NCI-H128 (cell line): ENCODE measurements at regions not wholly inside any gene's neighbourhood (a gene's known extent, or its start where the extent isn't known, plus 50 kb on each side); places are given as distances from the start of the nearest gene placed in this dataset.

Source experiments
- DNase-seq: peaks from one replicate; lab custom pipeline; 2025; ENCODE audit not compliant: unreplicated experiment; lab: John Stamatoyannopoulos, UW

DNA sequence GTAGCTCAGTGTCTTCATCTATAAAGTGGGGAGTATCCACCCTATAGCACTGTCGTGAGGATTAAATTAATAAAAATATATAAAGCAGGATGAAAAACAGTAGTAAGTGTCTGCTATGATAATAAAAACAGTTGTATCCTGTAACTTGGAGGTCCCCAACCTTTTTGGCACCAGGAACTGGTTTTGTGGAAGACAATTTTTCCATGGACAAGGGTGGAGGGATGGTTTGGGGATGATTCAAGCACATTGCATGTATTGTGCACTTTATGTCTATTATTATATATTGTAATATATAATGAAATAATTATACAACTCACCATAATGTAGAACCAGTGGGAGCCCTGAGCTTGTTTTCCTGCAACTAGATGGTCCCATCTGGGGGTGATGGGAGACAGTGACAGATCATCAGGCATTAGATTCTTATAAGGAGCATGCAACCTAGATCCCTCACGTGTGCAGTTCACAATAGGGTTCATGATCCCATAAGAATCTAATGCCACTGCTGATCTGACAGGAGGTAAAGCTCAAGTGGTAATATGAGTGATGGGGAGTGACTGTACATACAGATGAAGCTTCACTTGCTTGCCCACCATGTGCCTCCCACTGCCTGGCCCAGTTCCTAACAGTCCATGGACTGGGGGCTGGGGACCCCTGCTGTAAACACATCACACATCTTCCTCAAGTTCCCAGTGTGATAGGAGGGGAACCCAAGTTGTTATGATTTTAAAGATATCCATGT, 177.4 kb upstream of the DAPK1 start:
- no peak for DNase-seq

GRCh38 chr9:87322840-87323635, 174.6 kb upstream of the DAPK1 start:
- DNase-seq, result no peak

DNA sequence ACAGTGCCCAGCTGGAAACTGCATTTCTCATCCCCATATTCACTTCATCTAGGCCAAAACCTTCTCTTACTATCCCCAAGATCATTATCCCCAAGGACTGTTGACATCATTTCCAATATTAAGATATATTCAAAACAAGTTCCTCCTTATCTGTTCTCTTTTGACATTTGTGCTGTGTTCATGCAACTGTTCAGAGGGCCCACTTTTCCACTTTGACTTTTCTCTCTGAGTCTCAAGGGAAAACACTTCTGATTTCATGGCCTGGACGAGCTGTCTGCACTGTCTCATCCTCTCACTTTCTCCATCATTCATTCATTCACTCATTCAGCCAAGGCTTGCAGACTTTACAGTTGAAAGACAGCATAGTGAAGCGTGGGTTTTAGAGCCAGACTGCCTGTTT, 173.7 kb upstream of the DAPK1 start:
- DNase-seq, result no peak

DNA sequence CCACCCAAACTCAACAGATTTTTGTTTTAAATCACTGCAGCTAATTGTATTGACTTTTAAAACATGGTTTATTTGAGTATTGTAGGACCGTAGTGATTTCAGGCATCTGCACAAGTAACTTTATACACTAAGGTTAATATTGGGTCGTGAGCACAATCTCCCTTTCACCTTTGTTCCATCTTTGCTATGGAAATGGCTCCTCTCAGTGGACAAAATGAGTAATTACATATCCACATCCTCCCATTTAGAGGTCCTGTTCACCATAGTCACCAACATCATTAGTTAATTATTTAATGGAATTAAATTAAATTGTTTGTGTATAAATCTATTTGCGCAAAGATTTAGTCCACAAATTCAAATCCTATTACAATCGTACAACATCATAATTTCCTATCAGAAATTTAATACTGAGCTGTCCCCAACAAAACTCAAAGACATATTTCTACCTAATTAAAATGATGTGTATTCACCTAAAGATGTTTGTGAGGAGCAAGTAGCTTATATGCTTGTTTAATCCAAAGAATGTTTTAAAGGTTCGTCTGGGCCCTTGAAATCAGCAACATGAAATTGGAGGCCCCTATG, 173.0 kb upstream of the DAPK1 start:
- peak; percentile 11 for DNase-seq

DNA sequence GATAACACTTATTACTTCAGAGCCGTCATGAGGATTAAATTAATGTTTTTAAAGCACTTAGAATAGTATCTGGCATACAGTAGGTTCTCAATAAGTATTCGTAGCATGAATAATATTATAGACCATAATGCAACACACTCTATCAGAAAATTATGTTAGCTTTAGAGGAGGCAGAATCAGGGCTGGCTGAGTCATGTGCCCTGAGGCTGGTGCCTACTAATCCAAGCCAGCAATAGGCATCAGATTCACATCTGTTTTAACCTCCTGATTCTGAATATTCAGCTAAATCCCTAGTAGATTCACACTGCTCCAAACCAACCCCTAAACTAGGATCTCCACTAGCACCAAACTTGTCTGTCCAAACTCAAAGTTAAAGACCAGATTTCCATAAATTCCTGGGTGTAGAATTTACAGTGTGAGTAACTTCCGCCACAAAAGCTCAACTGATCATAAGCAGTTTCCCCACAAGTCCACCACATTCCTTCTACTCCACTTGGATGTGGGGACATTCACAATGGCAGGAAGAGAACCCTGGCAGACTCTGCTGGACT, 170.0 kb upstream of the DAPK1 start:
- DNase-seq, result no peak

DNA sequence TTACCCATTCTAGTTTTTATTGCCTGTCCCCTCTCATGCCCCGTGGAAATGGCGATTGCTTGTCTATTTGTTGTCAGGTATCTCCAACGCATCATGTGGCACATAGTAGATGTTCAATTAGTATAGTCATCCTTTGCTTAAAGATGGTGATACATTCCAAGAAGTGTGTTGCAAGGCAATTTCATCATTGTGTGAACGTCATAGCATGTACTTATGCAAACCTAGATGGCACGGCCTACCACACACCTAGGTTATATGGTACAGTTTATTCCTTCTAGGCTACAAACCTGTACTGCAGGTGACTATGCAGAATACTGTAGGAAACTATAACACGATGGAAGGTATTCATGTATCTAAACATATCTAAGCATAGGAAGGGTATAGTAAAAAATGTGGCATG, 163.9 kb upstream of the DAPK1 start:
- DNase-seq, result no peak

DNA sequence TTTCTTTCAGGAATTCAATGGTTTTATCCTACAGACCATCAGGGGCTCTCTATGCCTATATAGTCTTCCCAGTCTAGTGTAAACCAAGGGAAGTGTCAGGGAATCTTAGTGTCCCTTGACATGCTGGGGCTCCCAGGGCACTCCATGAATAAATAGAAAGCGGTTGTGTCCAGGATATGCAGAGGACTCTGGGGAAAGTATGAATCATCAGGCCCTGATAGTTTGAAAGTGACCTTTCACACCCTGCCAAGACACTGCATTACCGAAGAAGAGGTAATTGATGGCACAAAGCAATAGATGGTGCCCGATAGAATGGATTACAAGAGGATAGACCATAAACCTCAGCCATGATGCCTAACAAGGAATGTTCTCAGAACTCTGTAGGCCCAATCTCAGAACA, 163.3 kb upstream of the DAPK1 start:
- DNase-seq, result no peak

GRCh38 chr9:87336407-87336806, 161.3 kb upstream of the DAPK1 start:
- DNase-seq, result no peak

DNA sequence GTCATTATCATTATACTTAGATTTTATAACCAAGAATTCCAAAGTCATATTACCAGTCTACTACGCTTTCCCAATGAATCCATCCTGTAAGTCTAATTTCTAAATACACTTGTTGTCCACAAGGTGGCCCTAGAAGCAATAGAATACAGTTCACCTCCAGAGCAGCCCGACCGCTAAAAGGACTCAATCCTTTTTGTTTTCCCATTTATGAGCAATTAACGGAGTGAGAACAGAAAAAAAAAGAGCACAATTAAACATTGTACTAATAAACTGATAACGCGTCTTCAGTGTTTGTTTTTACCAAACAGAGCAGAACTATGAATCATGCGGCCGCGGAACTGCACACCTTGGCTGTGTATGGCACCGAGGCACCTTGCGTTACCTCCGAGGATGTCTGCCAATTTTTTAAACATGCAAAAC, 160.7 kb upstream of the DAPK1 start:
- DNase-seq, result peak; percentile 3

DNA sequence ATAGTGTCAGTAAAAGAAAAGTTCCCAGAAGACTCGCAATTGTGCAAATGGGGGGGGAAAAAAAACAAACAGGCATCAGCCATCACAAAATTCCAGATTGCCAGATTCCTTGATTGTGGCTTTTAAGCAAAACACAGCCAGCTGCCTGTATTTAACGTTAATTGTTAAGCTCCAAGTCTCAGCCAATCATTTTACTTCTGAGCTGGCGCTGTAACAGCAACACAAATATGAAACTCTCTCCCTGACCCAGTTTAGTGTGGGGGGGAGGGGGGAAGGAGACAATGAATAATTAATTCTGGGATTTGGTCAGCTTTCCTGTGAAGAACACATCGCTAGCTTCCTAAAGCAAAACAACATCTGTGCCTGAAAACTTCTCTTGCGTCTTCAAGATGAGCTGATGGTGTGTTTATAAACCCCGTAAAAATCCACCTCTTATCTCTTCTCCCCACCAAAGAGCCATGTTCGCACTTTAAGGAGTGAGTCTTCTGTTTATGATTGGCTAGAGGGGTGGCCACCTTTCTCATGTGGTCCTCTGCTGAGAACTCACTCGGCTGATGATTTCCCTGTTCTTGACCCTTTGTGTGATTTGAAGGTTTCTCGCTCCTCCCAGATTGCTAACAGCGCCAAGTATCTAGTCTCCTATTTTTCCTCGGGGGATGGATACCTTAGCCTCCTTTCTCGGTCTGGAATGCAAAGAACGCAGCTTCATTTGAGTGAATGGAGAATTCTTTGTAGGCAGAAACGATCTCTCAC, 160.2 kb upstream of the DAPK1 start:
- no peak for DNase-seq

DNA sequence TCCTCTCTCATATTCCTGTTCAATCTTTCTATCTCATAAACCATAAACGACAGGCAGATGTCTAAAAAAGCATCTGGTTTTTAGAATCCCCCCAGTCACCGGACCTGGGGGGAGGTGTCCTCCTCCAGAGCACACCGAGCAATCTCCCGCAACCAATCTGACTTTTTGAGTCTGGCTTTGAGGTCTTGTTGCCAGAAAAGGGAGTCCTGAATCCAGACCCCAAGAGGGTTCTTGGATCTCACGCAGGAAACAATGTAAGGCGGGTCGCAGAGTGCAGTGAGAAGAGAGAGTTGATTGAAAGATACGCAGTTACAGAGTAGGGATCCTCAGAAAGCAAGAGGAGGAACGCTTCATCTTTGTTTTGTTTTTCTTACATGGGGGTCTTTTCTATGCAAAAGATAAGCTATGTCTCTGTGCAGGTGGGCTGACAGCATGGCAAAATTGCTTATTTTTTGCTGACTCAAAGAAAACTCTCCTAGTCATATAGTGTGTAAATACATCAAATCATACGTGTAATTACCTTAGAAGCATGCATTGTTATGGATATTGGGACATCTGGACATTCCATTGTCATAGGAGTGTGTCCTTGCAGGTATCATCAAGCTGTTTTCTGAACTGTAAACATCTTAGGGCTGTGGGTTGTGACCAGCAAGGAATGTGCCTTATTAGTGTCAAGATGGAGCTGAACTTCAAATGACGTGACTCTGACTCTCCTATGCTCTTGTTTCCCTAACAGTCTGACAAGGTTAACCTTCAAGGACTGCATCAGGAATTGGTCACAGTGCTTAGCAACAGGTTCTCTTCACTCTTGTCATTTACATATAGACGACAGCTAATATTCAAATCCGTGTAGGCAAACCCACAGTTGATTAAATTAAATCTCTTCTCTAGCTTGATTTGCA, 159.3 kb upstream of the DAPK1 start:
- DNase-seq, result no peak

- DNase-seq, result no peak
These were observed 157.3 kb upstream of the DAPK1 start for GRCh38 chr9:87340391-87340790.

- no peak for DNase-seq
These were observed 154.9 kb upstream of the DAPK1 start for GRCh38 chr9:87342743-87343142.

DNA sequence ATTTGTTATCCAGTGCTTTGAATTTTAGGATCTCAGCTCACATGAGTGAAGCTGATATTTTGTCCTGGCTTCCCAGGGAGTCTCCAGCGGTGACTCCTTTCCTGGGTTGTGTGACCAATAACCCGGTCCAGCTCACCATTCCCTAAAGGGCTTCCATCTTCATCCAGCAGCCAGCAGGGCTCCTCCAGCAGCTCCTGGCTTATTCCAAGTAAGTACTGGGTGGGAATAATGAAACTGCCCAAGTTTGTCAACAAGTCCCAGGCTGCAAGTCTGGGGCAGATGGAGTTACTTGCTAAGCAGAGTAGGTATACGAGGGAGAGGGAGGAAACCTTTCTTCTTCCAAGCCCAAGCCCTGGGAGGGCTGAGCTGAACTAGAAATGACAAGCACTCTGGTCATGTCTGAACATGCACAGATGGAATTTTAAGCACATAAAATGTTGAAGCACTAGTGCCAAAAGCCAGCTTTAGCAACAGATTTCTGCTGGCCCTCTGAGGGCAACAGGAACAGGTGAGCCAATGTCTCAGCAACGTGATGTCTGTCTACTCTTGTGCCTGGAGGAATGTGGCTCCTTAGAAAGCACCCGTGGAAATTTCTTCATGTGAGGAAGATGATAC, 153.7 kb upstream of the DAPK1 start:
- no peak for DNase-seq

DNA sequence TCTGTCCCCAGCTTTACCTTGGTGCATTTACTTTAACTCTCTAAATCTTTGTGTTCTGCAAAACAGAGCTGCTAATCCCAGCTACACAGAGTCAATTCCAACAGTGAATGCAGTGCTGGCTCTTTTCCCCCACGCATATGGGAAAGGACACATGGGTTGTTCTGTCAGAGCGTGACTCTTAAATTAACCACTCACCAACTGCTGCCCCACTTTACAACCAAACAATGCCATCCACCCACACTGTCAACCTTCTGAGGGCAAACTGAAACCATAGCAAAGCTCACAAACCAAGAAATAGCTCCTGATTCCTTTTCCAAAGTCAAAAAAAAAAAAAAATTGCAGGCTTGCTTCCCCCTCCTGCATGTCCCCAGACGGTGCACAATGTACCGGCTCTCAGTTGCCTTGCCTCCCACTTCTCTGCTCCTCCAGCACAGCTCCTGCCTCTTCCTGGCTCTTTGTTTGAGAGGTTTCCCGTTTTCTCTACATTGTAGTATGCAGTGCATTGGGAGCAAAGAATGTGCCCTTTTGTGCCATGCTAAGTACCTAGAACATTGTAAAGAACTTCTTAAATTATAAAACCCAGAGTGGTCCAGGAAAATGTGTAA, 151.5 kb upstream of the DAPK1 start:
- no peak for DNase-seq

DNA sequence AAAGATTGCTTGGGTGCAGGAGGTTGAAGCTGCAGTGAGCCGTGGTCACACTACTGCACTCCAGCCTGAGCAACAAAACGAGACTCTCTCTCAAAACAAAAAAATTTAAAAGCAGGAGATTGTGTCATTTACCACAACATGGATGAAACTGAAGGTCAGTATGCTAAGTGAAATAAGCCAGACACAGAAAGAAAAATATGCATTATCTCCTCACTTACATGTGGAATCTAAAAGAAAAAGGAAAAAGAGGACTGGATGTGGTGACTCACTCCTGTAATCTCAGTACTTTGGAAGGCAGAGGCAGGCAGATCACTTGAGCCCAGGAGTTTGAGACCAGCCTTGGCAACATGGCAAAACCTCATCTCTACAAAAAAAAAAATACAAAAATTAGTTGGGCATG, 146.8 kb upstream of the DAPK1 start:
- no peak for DNase-seq

GRCh38 chr9:87353301-87353700, 144.4 kb upstream of the DAPK1 start:
- no peak for DNase-seq

- DNase-seq, result no peak
These were observed 143.5 kb upstream of the DAPK1 start for GRCh38 chr9:87354147-87354546.

DNA sequence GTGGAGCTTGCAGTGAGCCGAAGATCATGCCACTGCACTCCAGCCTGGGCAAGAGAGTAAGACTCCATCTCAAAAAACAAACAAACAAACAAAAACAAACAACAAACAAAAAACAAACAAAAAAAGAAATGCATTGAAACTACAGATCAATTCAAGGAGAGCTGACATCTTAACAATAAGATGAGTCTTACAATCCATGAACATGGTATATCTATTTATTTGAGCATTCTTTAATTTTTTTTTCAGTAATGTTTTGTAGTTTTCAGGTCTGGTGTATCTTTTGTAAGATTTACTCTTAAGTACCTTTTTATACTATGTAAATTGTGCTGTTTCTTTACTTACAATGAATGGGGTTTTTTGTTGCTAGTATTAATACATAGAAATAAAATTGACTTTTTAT, 140.1 kb upstream of the DAPK1 start:
- DNase-seq, result no peak
